WTC11 (cell line): ENCODE measurements at regions not wholly inside any gene's neighbourhood (a gene's known extent, or its start where the extent isn't known, plus 50 kb on each side); places are given as distances from the start of the nearest gene placed in this dataset.

ENCODE experiments used
- ATAC-seq: fragments of 200-7000 bp; cut with Tn5 transposase; 2 replicates; pipeline ENCODE4 v1.10.0; 2021; ENCODE audit warnings: mild to moderate bottlenecking, moderate library complexity
- CTCF ChIA-PET: fragments of 300-600 bp; sonication (Branson Sonifier 250); formaldehyde crosslinking; loops from one replicate; lab custom pipeline; 2021; ENCODE audit warnings: antibody characterized with exemption; lab: Charles Lee
- POLR2A ChIA-PET: fragments of 350-600 bp; sonication (Branson Sonifier 250); formaldehyde crosslinking; loops from one replicate; lab custom pipeline; 2021; ENCODE audit warnings: antibody characterized with exemption; lab: Charles Lee
- DNase-seq: peaks from one replicate; pipeline ENCODE4 v3.0.0; 2021; ENCODE audit warnings: low spot score
- H3K27ac Mint-ChIP-seq: 2 replicates; pipeline ENCODE4 v1.8.0; 2021; ENCODE audit warnings: mixed read lengths
- H3K27me3 Mint-ChIP-seq: 2 replicates; pipeline ENCODE4 v1.8.0; 2021; ENCODE audit warnings: low read depth, mild to moderate bottlenecking, moderate library complexity, mixed read lengths
- H3K36me3 Mint-ChIP-seq: 2 replicates; pipeline ENCODE4 v1.8.0; 2021; ENCODE audit warnings: mixed read lengths
- H3K4me1 Mint-ChIP-seq: 2 replicates; pipeline ENCODE4 v1.8.0; 2022; ENCODE audit warnings: mixed read lengths
- H3K4me3 Mint-ChIP-seq: 2 replicates; pipeline ENCODE4 v1.8.0; 2021; ENCODE audit warnings: mild to moderate bottlenecking, moderate library complexity, mixed read lengths
- H3K9me3 Mint-ChIP-seq: 2 replicates; pipeline ENCODE4 v1.8.0; 2021; ENCODE audit warnings: mixed read lengths
- ATF6 ChIP-seq: sonication (generic); formaldehyde crosslinking; IDR thresholded peaks from 2 replicates; pipeline ENCODE4 v1.8.1; 2023; ENCODE audit warnings: mild to moderate bottlenecking, missing genetic modification reagents
- CREB1 ChIP-seq: sonication (generic); formaldehyde crosslinking; IDR thresholded peaks from 2 replicates; pipeline ENCODE4 v1.8.0; 2023; ENCODE audit warnings: mild to moderate bottlenecking, missing genetic modification reagents
- CREM ChIP-seq: sonication (generic); formaldehyde crosslinking; IDR thresholded peaks from 2 replicates; pipeline ENCODE4 v1.8.1; 2022; ENCODE audit warnings: mild to moderate bottlenecking, missing genetic modification reagents, moderate library complexity
- E2F5 ChIP-seq: sonication (generic); formaldehyde crosslinking; IDR thresholded peaks from 2 replicates; pipeline ENCODE4 v1.8.1; 2022; ENCODE audit warnings: mild to moderate bottlenecking, moderate library complexity, missing genetic modification reagents
- EMX1 ChIP-seq: fragments of 250-450 bp; sonication (Bioruptor Pico); IDR thresholded peaks from 2 replicates; pipeline ENCODE4 v1.8.0; 2021; ENCODE audit warnings: mild to moderate bottlenecking
- ESRRA ChIP-seq: sonication (generic); formaldehyde crosslinking; IDR thresholded peaks from 2 replicates; pipeline ENCODE4 v1.8.1; 2022; ENCODE audit warnings: mild to moderate bottlenecking, missing genetic modification reagents, borderline replicate concordance
- ETV6 ChIP-seq: sonication (generic); formaldehyde crosslinking; IDR thresholded peaks from 2 replicates; pipeline ENCODE4 v1.8.1; 2022; ENCODE audit warnings: mild to moderate bottlenecking, missing genetic modification reagents
- GABPB1 ChIP-seq: sonication (generic); formaldehyde crosslinking; IDR thresholded peaks from 2 replicates; pipeline ENCODE4 v1.8.1; 2023; ENCODE audit warnings: mild to moderate bottlenecking, missing genetic modification reagents
- HMGA2 ChIP-seq: fragments of 250-450 bp; sonication (Bioruptor Pico); IDR thresholded peaks from 2 replicates; pipeline ENCODE4 v1.4.0; 2021; ENCODE audit warnings: mild to moderate bottlenecking, moderate library complexity
- IRF2 ChIP-seq: sonication (generic); formaldehyde crosslinking; IDR thresholded peaks from 2 replicates; pipeline ENCODE4 v1.8.0; 2022; ENCODE audit warnings: low read depth, missing genetic modification reagents, borderline replicate concordance
- MYBL2 ChIP-seq: sonication (generic); formaldehyde crosslinking; IDR thresholded peaks from 2 replicates; pipeline ENCODE4 v1.8.1; 2023; ENCODE audit warnings: mild to moderate bottlenecking, moderate library complexity, missing genetic modification reagents
- PRRX2 ChIP-seq: fragments of 250-450 bp; sonication (Bioruptor Pico); IDR thresholded peaks from 2 replicates; pipeline ENCODE4 v1.8.0; 2021; ENCODE audit warnings: mild to moderate bottlenecking
- RORB ChIP-seq: fragments of 250-450 bp; sonication (Bioruptor Pico); IDR thresholded peaks from 2 replicates; pipeline ENCODE4 v1.9.0; 2021; ENCODE audit warnings: mild to moderate bottlenecking
- SMAD3 ChIP-seq: sonication (generic); formaldehyde crosslinking; IDR thresholded peaks from 2 replicates; pipeline ENCODE4 v1.8.0; 2022; ENCODE audit warnings: missing genetic modification reagents, mild to moderate bottlenecking, borderline replicate concordance
- SMAD4 ChIP-seq: sonication (generic); formaldehyde crosslinking; IDR thresholded peaks from 2 replicates; pipeline ENCODE4 v1.8.0; 2022; ENCODE audit warnings: mild to moderate bottlenecking, missing genetic modification reagents
- SP1 ChIP-seq: sonication (generic); formaldehyde crosslinking; conservative IDR thresholded peaks from 2 replicates; pipeline ENCODE4 v1.8.1; 2022; ENCODE audit warnings: missing genetic modification reagents
- USF2 ChIP-seq: sonication (generic); formaldehyde crosslinking; IDR thresholded peaks from 2 replicates; pipeline ENCODE4 v1.8.1; 2023; ENCODE audit warnings: mild to moderate bottlenecking, missing genetic modification reagents, moderate library complexity
- ZBTB21 ChIP-seq: sonication (generic); formaldehyde crosslinking; IDR thresholded peaks from 2 replicates; pipeline ENCODE4 v1.8.1; 2023; ENCODE audit warnings: mild to moderate bottlenecking, missing genetic modification reagents, borderline replicate concordance
- ZBTB43 ChIP-seq: sonication (generic); formaldehyde crosslinking; IDR thresholded peaks from 2 replicates; pipeline ENCODE4 v1.8.1; 2023; ENCODE audit warnings: mild to moderate bottlenecking, missing genetic modification reagents
- ZNF138 ChIP-seq: sonication (generic); formaldehyde crosslinking; conservative IDR thresholded peaks from 2 replicates; pipeline ENCODE4 v1.8.1; 2022; ENCODE audit warnings: mild to moderate bottlenecking, moderate library complexity, missing genetic modification reagents
- ZNF219 ChIP-seq: sonication (generic); formaldehyde crosslinking; IDR thresholded peaks from 2 replicates; pipeline ENCODE4 v1.8.0; 2023; ENCODE audit warnings: missing genetic modification reagents, mild to moderate bottlenecking, borderline replicate concordance
- ZNF232 ChIP-seq: sonication (generic); formaldehyde crosslinking; IDR thresholded peaks from 2 replicates; pipeline ENCODE4 v1.8.0; 2022; ENCODE audit warnings: mild to moderate bottlenecking, missing genetic modification reagents
- ZNF416 ChIP-seq: fragments of 250-450 bp; sonication (Bioruptor Pico); IDR thresholded peaks from 2 replicates; pipeline ENCODE4 v1.9.0; 2021; ENCODE audit warnings: mild to moderate bottlenecking, inconsistent platforms
- TF ChIP-seq, protein P1 (sequence below): sonication (generic); formaldehyde crosslinking; IDR thresholded peaks from 2 replicates; pipeline ENCODE4 v1.8.1; 2022; ENCODE audit warnings: missing genetic modification reagents, borderline replicate concordance
- TF ChIP-seq, protein P2 (sequence below): fragments of 250-450 bp; sonication (Bioruptor Pico); IDR thresholded peaks from 2 replicates; pipeline ENCODE4 v1.9.0; 2021; ENCODE audit warnings: mild to moderate bottlenecking

GRCh38 chr3:64293121-64293520 lies 67.9 kb upstream of the PRICKLE2 start:
- TF ChIP-seq, protein P1, sequence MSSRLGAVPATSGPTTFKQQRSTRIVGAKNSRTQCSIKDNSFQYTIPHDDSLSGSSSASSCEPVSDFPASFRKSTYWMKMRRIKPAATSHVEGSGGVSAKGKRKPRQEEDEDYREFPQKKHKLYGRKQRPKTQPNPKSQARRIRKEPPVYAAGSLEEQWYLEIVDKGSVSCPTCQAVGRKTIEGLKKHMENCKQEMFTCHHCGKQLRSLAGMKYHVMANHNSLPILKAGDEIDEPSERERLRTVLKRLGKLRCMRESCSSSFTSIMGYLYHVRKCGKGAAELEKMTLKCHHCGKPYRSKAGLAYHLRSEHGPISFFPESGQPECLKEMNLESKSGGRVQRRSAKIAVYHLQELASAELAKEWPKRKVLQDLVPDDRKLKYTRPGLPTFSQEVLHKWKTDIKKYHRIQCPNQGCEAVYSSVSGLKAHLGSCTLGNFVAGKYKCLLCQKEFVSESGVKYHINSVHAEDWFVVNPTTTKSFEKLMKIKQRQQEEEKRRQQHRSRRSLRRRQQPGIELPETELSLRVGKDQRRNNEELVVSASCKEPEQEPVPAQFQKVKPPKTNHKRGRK (CRISPR knock-in tag), result no peak
- TF ChIP-seq ZNF138 (no peak), CREB1 (CRISPR knock-in tag) (no peak), ZNF219 (CRISPR knock-in tag) (no peak), MYBL2 (CRISPR knock-in tag) (no peak), SMAD4 (CRISPR knock-in tag) (no peak), SMAD3 (CRISPR knock-in tag) (no peak), SP1 (CRISPR knock-in tag) (no peak), PRRX2 (CRISPR knock-in tag) (no peak), ZBTB43 (CRISPR knock-in tag) (no peak), HMGA2 (CRISPR knock-in tag) (no peak), E2F5 (CRISPR knock-in tag) (no peak), ZNF232 (CRISPR knock-in tag) (no peak), IRF2 (CRISPR knock-in tag) (no peak), EMX1 (no peak)
- CTCF ChIA-PET, result no interaction called here
- no peak overlapping the region for H3K27ac Mint-ChIP-seq
- no peak overlapping the region for H3K4me3 Mint-ChIP-seq
- POLR2A ChIA-PET, result no interaction called here
- no peaks in the 10 kb centered on the region for H3K4me1 Mint-ChIP-seq
- ATAC-seq (no peak), DNase-seq (no peak)
- H3K36me3 Mint-ChIP-seq, result peaks cover 14% of the 10 kb centered on the region
- H3K27me3 Mint-ChIP-seq, result peaks cover 3% of the 10 kb centered on the region; the same call in 1 of the 2 replicates
- peaks cover 20% of the 10 kb centered on the region for H3K9me3 Mint-ChIP-seq

GRCh38 chr3:64291956-64292355 lies 66.7 kb upstream of the PRICKLE2 start:
- H3K4me1 Mint-ChIP-seq, result no peaks in the 10 kb centered on the region
- ATAC-seq (no peak), DNase-seq (no peak)
- no peak overlapping the region for H3K27ac Mint-ChIP-seq
- ChIA-PET POLR2A (no interaction called here), CTCF (no interaction called here)
- H3K36me3 Mint-ChIP-seq, result peaks cover 6% of the 10 kb centered on the region
- no peak for TF ChIP-seq ATF6 (CRISPR knock-in tag)
- TF ChIP-seq, protein P2, sequence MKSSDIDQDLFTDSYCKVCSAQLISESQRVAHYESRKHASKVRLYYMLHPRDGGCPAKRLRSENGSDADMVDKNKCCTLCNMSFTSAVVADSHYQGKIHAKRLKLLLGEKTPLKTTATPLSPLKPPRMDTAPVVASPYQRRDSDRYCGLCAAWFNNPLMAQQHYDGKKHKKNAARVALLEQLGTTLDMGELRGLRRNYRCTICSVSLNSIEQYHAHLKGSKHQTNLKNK (CRISPR knock-in tag), result no peak
- H3K9me3 Mint-ChIP-seq, result peaks cover 9% of the 10 kb centered on the region
- H3K27me3 Mint-ChIP-seq, result no peaks in the 10 kb centered on the region
- no peak overlapping the region for H3K4me3 Mint-ChIP-seq

- no peaks in the 10 kb centered on the region for H3K4me1 Mint-ChIP-seq
- TF ChIP-seq CREM (CRISPR knock-in tag) (no peak), USF2 (CRISPR knock-in tag) (no peak), RORB (no peak), ESRRA (CRISPR knock-in tag) (no peak), GABPB1 (CRISPR knock-in tag) (no peak), IRF2 (CRISPR knock-in tag) (no peak), ZNF416 (no peak), ZBTB21 (CRISPR knock-in tag) (no peak), ETV6 (CRISPR knock-in tag) (no peak)
- ATAC-seq (no peak), DNase-seq (no peak)
- no peak overlapping the region for H3K27ac Mint-ChIP-seq
- peaks cover 3% of the 10 kb centered on the region; the same call in 1 of the 2 replicates for H3K9me3 Mint-ChIP-seq
- H3K27me3 Mint-ChIP-seq, result no peaks in the 10 kb centered on the region
- CTCF ChIA-PET, result no interaction called here
- no peaks in the 10 kb centered on the region for H3K36me3 Mint-ChIP-seq
- POLR2A ChIA-PET, result no interaction called here
- H3K4me3 Mint-ChIP-seq, result no peak overlapping the region
Observed at GRCh38 chr3:64291345-64291744, 66.1 kb upstream of the PRICKLE2 start.
